ENCODE measurements at regions not wholly inside any gene's neighbourhood (a gene's known extent, or its start where the extent isn't known, plus 50 kb on each side); places are given as distances from the start of the nearest gene placed in this dataset.

GRCh38 chr10:130769146-130770017 lies 542.1 kb downstream of the TCERG1L start:
- Histone ChIP-seq H3K27ac (no peak overlapping the region), H3K36me3 (no peaks in the 10 kb centered on the region), H3K4me3 (no peak overlapping the region), H3K9me3 (peaks cover 0 to 2% of the 10 kb centered on the region in 2 donors), H3K27me3 (no peaks in the 10 kb centered on the region), H3K4me1 (no peaks in the 10 kb centered on the region)
- intact Hi-C loops (cut with DNase I) = no loop called here
- no peak for TF ChIP-seq CTCF (IDR thresholded peaks at IDR 0.05)
- no peak for DNase-seq (ENCODE audit: low spot score in 2 of 2)

- Histone ChIP-seq H3K27ac (no peak overlapping the region), H3K9me3 (peaks cover 0 to 2% of the 10 kb centered on the region in 2 donors), H3K27me3 (no peaks in the 10 kb centered on the region), H3K4me1 (no peaks in the 10 kb centered on the region), H3K4me3 (no peak overlapping the region), H3K36me3 (no peaks in the 10 kb centered on the region)
- intact Hi-C loops (cut with DNase I) = no loop called here
- TF ChIP-seq CTCF (IDR thresholded peaks at IDR 0.05) = no peak
- no peak for DNase-seq (ENCODE audit: low spot score in 2 of 2)
Measured at GRCh38 chr10:130770018-130770630, 541.4 kb downstream of the TCERG1L start.

- no peaks in the 10 kb centered on the region for H3K36me3 ChIP-seq
- H3K4me3 ChIP-seq = no peak overlapping the region
- H3K9me3 ChIP-seq = peaks cover 0 to 2% of the 10 kb centered on the region in 2 donors
- no peaks in the 10 kb centered on the region for H3K4me1 ChIP-seq
- no peak for DNase-seq (ENCODE audit: low spot score in 2 of 2)
- no peak overlapping the region for H3K27ac ChIP-seq
- intact Hi-C loops (cut with DNase I) = no loop called here
- H3K27me3 ChIP-seq = no peaks in the 10 kb centered on the region
- no peak for TF ChIP-seq CTCF (IDR thresholded peaks at IDR 0.05)
Measured at GRCh38 chr10:130771491-130771946, 540.0 kb downstream of the TCERG1L start.

- intact Hi-C loops (cut with DNase I) = no loop called here
- no peak for TF ChIP-seq CTCF (IDR thresholded peaks at IDR 0.05)
- Histone ChIP-seq H3K4me1 (no peaks in the 10 kb centered on the region), H3K9me3 (peaks cover 0 to 2% of the 10 kb centered on the region in 2 donors), H3K27me3 (no peaks in the 10 kb centered on the region), H3K4me3 (no peak overlapping the region), H3K27ac (no peak overlapping the region), H3K36me3 (no peaks in the 10 kb centered on the region)
- DNase-seq (ENCODE audit: low spot score in 2 of 2) = no peak
Measured at GRCh38 chr10:130772056-130772455, 539.5 kb downstream of the TCERG1L start.

GRCh38 chr10:130772676-130773075 lies 538.8 kb downstream of the TCERG1L start:
- Histone ChIP-seq H3K27ac (no peak overlapping the region), H3K4me1 (no peaks in the 10 kb centered on the region), H3K4me3 (no peak overlapping the region), H3K9me3 (peaks cover 0 to 2% of the 10 kb centered on the region in 2 donors), H3K36me3 (no peaks in the 10 kb centered on the region), H3K27me3 (no peaks in the 10 kb centered on the region)
- no peak for DNase-seq (ENCODE audit: low spot score in 2 of 2)
- no peak for TF ChIP-seq CTCF (IDR thresholded peaks at IDR 0.05)
- intact Hi-C loops (cut with DNase I) = no loop called here

Measured in ascending aorta (tissue), 2 donors.